Sigmoid colon (tissue), 4 donors: ENCODE measurements at regions not wholly inside any gene's neighbourhood (a gene's known extent, or its start where the extent isn't known, plus 50 kb on each side); places are given as distances from the start of the nearest gene placed in this dataset.

Experiments
- EP300 ChIP-seq, 4 donors: sonication (generic); formaldehyde crosslinking; IDR thresholded peaks; one replicate each; pipeline ENCODE4 v1.6.1; 2017; ENCODE audit warnings: antibody characterized with exemption in 4 of 4
- TF ChIP-seq, protein P1 (sequence below), 4 experiments: fragments of 450-650 bp in 3 of 4; fragments of 200-600 bp in 1 of 4; IDR thresholded peaks; one replicate each; pipeline ENCODE4 v1.5.1; 2016 to 2019; ENCODE audit warnings: antibody characterized with exemption in 4 of 4, mild to moderate bottlenecking in 3 of 4, moderate library complexity in 2 of 4

DNA sequence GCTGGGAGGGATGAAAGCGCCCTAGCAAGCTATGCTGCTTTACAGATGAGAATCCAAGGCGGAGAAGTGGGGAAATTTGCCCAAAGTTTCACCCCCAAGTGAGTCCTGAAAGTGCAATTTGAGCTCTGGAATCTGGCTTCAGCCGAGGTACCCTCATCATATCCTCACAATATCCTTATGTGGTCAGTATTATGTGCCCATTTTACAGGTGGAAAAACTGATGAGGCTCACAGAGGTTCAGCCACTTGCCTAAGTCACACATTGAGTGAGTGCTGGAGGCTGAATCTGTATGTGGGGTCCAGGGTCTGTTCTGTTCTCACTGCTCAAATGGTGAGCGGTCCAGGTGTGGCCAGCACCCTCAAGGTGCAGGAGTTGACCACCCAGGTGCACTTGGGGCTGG, 85.3 kb downstream of the MATN1 start:
- no peak for TF ChIP-seq EP300 (IDR thresholded peaks at IDR 0.05)
- TF ChIP-seq, protein P1, sequence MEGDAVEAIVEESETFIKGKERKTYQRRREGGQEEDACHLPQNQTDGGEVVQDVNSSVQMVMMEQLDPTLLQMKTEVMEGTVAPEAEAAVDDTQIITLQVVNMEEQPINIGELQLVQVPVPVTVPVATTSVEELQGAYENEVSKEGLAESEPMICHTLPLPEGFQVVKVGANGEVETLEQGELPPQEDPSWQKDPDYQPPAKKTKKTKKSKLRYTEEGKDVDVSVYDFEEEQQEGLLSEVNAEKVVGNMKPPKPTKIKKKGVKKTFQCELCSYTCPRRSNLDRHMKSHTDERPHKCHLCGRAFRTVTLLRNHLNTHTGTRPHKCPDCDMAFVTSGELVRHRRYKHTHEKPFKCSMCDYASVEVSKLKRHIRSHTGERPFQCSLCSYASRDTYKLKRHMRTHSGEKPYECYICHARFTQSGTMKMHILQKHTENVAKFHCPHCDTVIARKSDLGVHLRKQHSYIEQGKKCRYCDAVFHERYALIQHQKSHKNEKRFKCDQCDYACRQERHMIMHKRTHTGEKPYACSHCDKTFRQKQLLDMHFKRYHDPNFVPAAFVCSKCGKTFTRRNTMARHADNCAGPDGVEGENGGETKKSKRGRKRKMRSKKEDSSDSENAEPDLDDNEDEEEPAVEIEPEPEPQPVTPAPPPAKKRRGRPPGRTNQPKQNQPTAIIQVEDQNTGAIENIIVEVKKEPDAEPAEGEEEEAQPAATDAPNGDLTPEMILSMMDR (IDR thresholded peaks at IDR 0.05), result no peak
